ENCODE measurements at regions not wholly inside any gene's neighbourhood (a gene's known extent, or its start where the extent isn't known, plus 50 kb on each side); places are given as distances from the start of the nearest gene placed in this dataset.

DNA sequence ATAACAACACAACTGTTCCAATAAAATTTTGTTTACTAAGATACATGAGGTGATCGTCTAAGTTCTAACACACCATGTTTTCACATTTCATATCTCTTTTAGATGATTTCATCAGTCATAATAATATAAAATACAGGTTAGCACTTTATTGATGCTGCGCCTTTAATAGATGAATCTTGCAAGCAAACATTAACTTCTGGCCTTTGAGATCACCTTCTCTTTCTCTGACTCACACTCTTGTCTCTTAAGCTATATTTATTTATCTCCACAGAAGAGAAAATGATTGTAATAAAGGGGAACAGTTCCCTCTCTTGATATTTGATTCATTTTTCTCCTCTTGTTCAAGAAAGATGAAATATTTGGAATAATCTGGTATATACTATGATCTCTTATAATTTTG, 603.3 kb upstream of the POU3F3 start:
- TF ChIP-seq TARDBP (IDR thresholded peaks at IDR 0.05) (no peak), FOXM1 (IDR thresholded peaks at IDR 0.05; ENCODE audit: borderline replicate concordance) (no peak), L3MBTL2 (conservative IDR thresholded peaks at IDR 0.05) (no peak), BHLHE40 (IDR thresholded peaks at IDR 0.05; ENCODE audit: borderline replicate concordance) (no peak), ARNT (IDR thresholded peaks at IDR 0.05) (no peak)
